ENCODE measurements at regions not wholly inside any gene's neighbourhood (a gene's known extent, or its start where the extent isn't known, plus 50 kb on each side); places are given as distances from the start of the nearest gene placed in this dataset.

GRCh38 chr13:21785990-21786389 lies 115.1 kb downstream of the FGF9 start:
- CTCF ChIA-PET (ENCODE audit: low intra/inter-chr PET ratio), result no interaction called here
- BruUV-seq (replicated peaks), result no TSS peak
- POLR2A ChIA-PET, result no interaction called here

More at GRCh38 chr13:21785990-21786389, 115.1 kb downstream of the FGF9 start:
- H3K79me2 ChIP-seq (ENCODE audit: control insufficient read depth, insufficient read depth, low read length), result no peaks in the 10 kb centered on the region
- in situ Hi-C loops (cut with MboI) (no loop called here), intact Hi-C loops (cut with micrococcal nuclease) (no loop called here)
- H3K36me3 ChIP-seq (ENCODE audit: control insufficient read depth, insufficient read depth, low read length), result no peaks in the 10 kb centered on the region
- FAIRE-seq (no peak), DNase-seq (ENCODE audit: extremely low read depth in 1 of 4, low spot score in 3 of 4) (no peak), ATAC-seq (no peak)
- no peaks in the 10 kb centered on the region; a peak in 1 of 5 replicates for H3K27me3 ChIP-seq (ENCODE audit: control insufficient read depth in 2 of 2, insufficient read depth in 2 of 2, low read length in 2 of 2)
- H3K4me2 ChIP-seq (ENCODE audit: insufficient read depth, low read length), result no peak overlapping the region
- no peaks in the 10 kb centered on the region for H3K9me3 ChIP-seq (replicated peaks; ENCODE audit: control insufficient read depth, insufficient read depth, low read depth, low read length)
- H3K4me1 ChIP-seq (replicated peaks in 1 of 2; ENCODE audit: control insufficient read depth in 2 of 2, insufficient read depth in 2 of 2, low read length in 2 of 2), result no peaks in the 10 kb centered on the region
- H3K9ac ChIP-seq (ENCODE audit: insufficient read depth in 1 of 2, low read depth in 2 of 2, low read length in 2 of 2), result no peak overlapping the region
- H3K9me1 ChIP-seq (ENCODE audit: control insufficient read depth, insufficient read depth, low read length), result no peaks in the 10 kb centered on the region
- H3K4me3 ChIP-seq, result no peak overlapping the region
- 0% methylated on average over 2 of the region's 2 CpGs for WGBS (ENCODE audit: insufficient coverage, low coverage, missing lambda C conversion rate)
- H2AFZ ChIP-seq (ENCODE audit: low read depth, low read length), result no peak overlapping the region
- 0 out of 2 replicates have a peak, but pooled peaks have one; percentile 65 for TF ChIP-seq CUX1 (CRISPR knock-in tag; IDR thresholded peaks at IDR 0.05)
- TF ChIP-seq HDAC3 (IDR thresholded peaks at IDR 0.05; ENCODE audit: borderline replicate concordance, partially characterized antibody), result no peak
- no peak for TF ChIP-seq ATF1 (CRISPR knock-in tag; IDR thresholded peaks at IDR 0.05)
- no peak for TF ChIP-seq ATF1 (tag; IDR thresholded peaks at IDR 0.05)
- TF ChIP-seq DACH1 (IDR thresholded peaks at IDR 0.05; ENCODE audit: partially characterized antibody), result peak; percentile 83
- 0 out of 2 replicates have a peak, but pooled peaks have one; percentile 28 for TF ChIP-seq GATAD2B (IDR thresholded peaks at IDR 0.05; ENCODE audit: borderline replicate concordance)
- TF ChIP-seq CHCHD3 (CRISPR knock-in tag; IDR thresholded peaks at IDR 0.05), result no peak
- H4K20me1 ChIP-seq (replicated peaks; ENCODE audit: control insufficient read depth, insufficient read depth, low read length), result no peaks in the 10 kb centered on the region
- no peak overlapping the region for H3K27ac ChIP-seq (ENCODE audit: extremely low read depth, low read depth, low read length)
